HCT116 (cell line): ENCODE measurements at regions not wholly inside any gene's neighbourhood (a gene's known extent, or its start where the extent isn't known, plus 50 kb on each side); places are given as distances from the start of the nearest gene placed in this dataset.

Experiments used
- ATAC-seq: fragments of 200-7000 bp; cut with Tn5 transposase; 2 replicates; pipeline ENCODE4 v1.9.1; 2020; ENCODE audit warnings: mild to moderate bottlenecking, moderate library complexity
- BruUV-seq: library from RNA; stranded (reverse); fragments of 400-500 nt; replicated peaks from 2 replicates; lab custom pipeline; 2021; lab: Mats Ljungman, UMichigan
- CTCF ChIA-PET: fragments of 300-600 bp; sonication (Branson Sonifier 250); formaldehyde crosslinking; loops from one replicate; lab custom pipeline; 2021; ENCODE audit warnings: antibody characterized with exemption; lab: Charles Lee
- POLR2A ChIA-PET: fragments of 300-600, 350-600 bp; sonication (Branson Sonifier 250); formaldehyde crosslinking; loops from one replicate; lab custom pipeline; 2021; ENCODE audit warnings: antibody characterized with exemption; lab: Charles Lee
- RAD21 ChIA-PET, 2 experiments: fragments of 300-600 bp; sonication (Branson Sonifier 250); formaldehyde crosslinking; loops; one replicate each; lab custom pipeline; 2023; ENCODE audit warnings: low total read pairs in 2 of 2; ENCODE audit not compliant: uncharacterized antibody in 2 of 2, unreplicated experiment in 2 of 2, low non-redundant PET in 1 of 2; lab: Charles Lee
- DNase-seq: peaks from one replicate; pipeline ENCODE4 v3.0.0-alpha.2; 2010; ENCODE audit warnings: low read depth, low spot score
- H2AFZ ChIP-seq: fragments of 200-600 bp; shearing (Covaris generic), sonication (generic); 2 replicates; pipeline ENCODE4 v1.6.1; 2017; ENCODE audit warnings: low read depth, mixed run types, mixed read lengths, antibody characterized with exemption, low read length; ENCODE audit not compliant: poor library complexity, severe bottlenecking
- H3K27ac ChIP-seq: 2 replicates; pipeline ENCODE4 v1.5.1; 2012; ENCODE audit warnings: low read depth, low read length
- H3K27me3 ChIP-seq: fragments of 200-600 bp; sonication (generic); 2 replicates; pipeline ENCODE4 v1.6.1; 2016; ENCODE audit warnings: mixed run types, low read length, mixed read lengths; ENCODE audit not compliant: insufficient read depth
- H3K36me3 ChIP-seq, 2 experiments: fragments of 200-500 bp in 1 of 2; fragments of 200-600 bp in 1 of 2; sonication (Bioruptor generic) in 1 of 2; sonication (generic) in 1 of 2; 2 replicates each; pipeline versions ENCODE4 v1.5.1 to v1.6.1; 2014 to 2016; ENCODE audit warnings: low read length in 2 of 2, inconsistent platforms in 1 of 2, mixed read lengths in 1 of 2, mixed run types in 1 of 2; ENCODE audit not compliant: insufficient read depth in 2 of 2, control insufficient read depth in 1 of 2
- H3K4me1 ChIP-seq, 2 experiments: fragments of 200-600 bp in 1 of 2; sonication (generic) in 1 of 2; 2 replicates each; pipeline versions ENCODE4 v1.5.1 to v1.6.1; 2012 to 2017; ENCODE audit warnings: low read length in 2 of 2, inconsistent platforms in 1 of 2, mild to moderate bottlenecking in 1 of 2, mixed read lengths in 1 of 2, mixed run types in 1 of 2, moderate library complexity in 1 of 2; ENCODE audit not compliant: insufficient read depth in 2 of 2, control insufficient read depth in 1 of 2
- H3K4me2 ChIP-seq: fragments of 200-600 bp; sonication (generic); 2 replicates; pipeline ENCODE4 v1.6.1; 2017; ENCODE audit warnings: mixed run types, low read length, mixed read lengths
- H3K4me3 ChIP-seq, 2 experiments: fragments of 200-600 bp in 1 of 2; sonication (generic) in 1 of 2; replicated peaks in 1 of 2; 2 replicates each; pipeline ENCODE4 v1.5.1; 2011 to 2016; ENCODE audit warnings: low read length in 2 of 2, control low read depth in 1 of 2, low read depth in 1 of 2, mild to moderate bottlenecking in 1 of 2, mixed read lengths in 1 of 2, mixed run types in 1 of 2
- H3K79me2 ChIP-seq: fragments of 200-600 bp; sonication (generic); 2 replicates; pipeline ENCODE4 v1.6.1; 2017; ENCODE audit warnings: mild to moderate bottlenecking, mixed run types, low read length, moderate library complexity, mixed read lengths; ENCODE audit not compliant: insufficient read depth
- H3K9ac ChIP-seq: fragments of 200-600 bp; sonication (generic); 2 replicates; pipeline ENCODE4 v1.6.1; 2016; ENCODE audit warnings: low read length, mixed read lengths
- H3K9me2 ChIP-seq: fragments of 200-600 bp; sonication (generic), shearing (Covaris generic); 2 replicates; pipeline ENCODE4 v1.6.1; 2017; ENCODE audit warnings: mixed run types, mild to moderate bottlenecking, moderate library complexity; ENCODE audit not compliant: insufficient read depth
- H3K9me3 ChIP-seq, 2 experiments: fragments of 200-500 bp in 1 of 2; fragments of 200-600 bp in 1 of 2; sonication (Bioruptor generic) in 1 of 2; sonication (generic) in 1 of 2; 2 replicates each; pipeline ENCODE4 v1.6.1; 2014 to 2017; ENCODE audit warnings: low read length in 2 of 2, mixed read lengths in 2 of 2, inconsistent platforms in 1 of 2, low read depth in 1 of 2, mild to moderate bottlenecking in 1 of 2, mixed run types in 1 of 2, moderate library complexity in 1 of 2; ENCODE audit not compliant: control insufficient read depth in 1 of 2, insufficient read depth in 1 of 2
- H4K20me1 ChIP-seq: fragments of 200-600 bp; sonication (generic), shearing (Covaris generic); 2 replicates; pipeline ENCODE4 v1.6.1; 2017; ENCODE audit warnings: mixed run types, mild to moderate bottlenecking, moderate library complexity; ENCODE audit not compliant: insufficient read depth
- EZH2phosphoT487 ChIP-seq: fragments of 200-600 bp; IDR thresholded peaks from 2 replicates; pipeline ENCODE4 v1.6.1; 2018; ENCODE audit warnings: antibody characterized with exemption, borderline replicate concordance
- YY1 ChIP-seq: IDR thresholded peaks from 2 replicates; pipeline ENCODE4 v1.6.1; 2011; ENCODE audit warnings: low read length, low read depth, moderate library complexity, mild to moderate bottlenecking; ENCODE audit not compliant: insufficient replicate concordance; ENCODE audit errors: extremely low read depth
- ZNF274 ChIP-seq: fragments of 200-500 bp; sonication (Bioruptor generic); IDR thresholded peaks from 2 replicates; pipeline ENCODE4 v1.6.1; 2014; ENCODE audit warnings: mild to moderate bottlenecking, low read depth, low read length, inconsistent platforms
- intact Hi-C: fragments of 100-400 bp; cut with micrococcal nuclease; formaldehyde crosslinking; loops from 2 replicates; pipeline ENCODE4 v1.10.0; 2022
- TF ChIP-seq, protein P1 (sequence below): IDR thresholded peaks from 2 replicates; pipeline ENCODE4 v1.6.1; 2012
- TF ChIP-seq, protein P2 (sequence below): IDR thresholded peaks from 2 replicates; pipeline ENCODE4 v1.6.1; 2011; ENCODE audit warnings: mild to moderate bottlenecking, low read length, moderate library complexity; ENCODE audit not compliant: insufficient replicate concordance; ENCODE audit errors: extremely low read depth

DNA sequence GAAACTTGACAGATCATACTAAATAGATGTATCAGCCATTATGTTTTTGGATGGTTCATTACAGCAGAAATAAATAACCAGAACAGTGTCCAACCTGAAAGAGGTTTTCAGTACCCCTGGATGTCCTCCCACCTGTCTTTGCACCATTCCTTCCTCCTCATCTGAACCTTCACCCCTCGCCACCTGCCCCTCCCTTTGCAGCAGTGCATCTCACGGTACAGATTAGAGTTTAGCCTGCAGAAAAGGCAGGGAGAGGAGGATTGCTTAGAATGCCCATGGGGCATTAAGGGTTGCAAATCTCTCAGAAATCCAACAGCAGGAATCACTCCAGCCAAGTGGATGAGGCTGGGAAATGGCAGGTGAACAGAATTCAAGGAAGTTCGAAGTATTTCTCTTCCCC, 155.0 kb downstream of the HS3ST2 start:
- ChIA-PET CTCF (no interaction called here), POLR2A (no interaction called here), RAD21 (no interaction called here)
- ATAC-seq (no peak), DNase-seq (no peak)
- BruUV-seq = no TSS peak
- Histone ChIP-seq H4K20me1 (no peaks in the 10 kb centered on the region), H3K9me3 (no peaks in the 10 kb centered on the region), H3K9ac (no peak overlapping the region), H3K79me2 (no peaks in the 10 kb centered on the region), H3K27ac (no peak overlapping the region), H3K4me3 (no peak overlapping the region), H3K4me2 (no peak overlapping the region), H3K4me1 (no peaks in the 10 kb centered on the region), H3K36me3 (no peaks in the 10 kb centered on the region), H3K27me3 (peaks cover 36% of the 10 kb centered on the region), H2AFZ (no peak overlapping the region), H3K9me2 (no peaks in the 10 kb centered on the region)
- intact Hi-C loops = no loop called here
- TF ChIP-seq, protein P1, sequence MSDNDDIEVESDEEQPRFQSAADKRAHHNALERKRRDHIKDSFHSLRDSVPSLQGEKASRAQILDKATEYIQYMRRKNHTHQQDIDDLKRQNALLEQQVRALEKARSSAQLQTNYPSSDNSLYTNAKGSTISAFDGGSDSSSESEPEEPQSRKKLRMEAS = no peak
- TF ChIP-seq, protein P2, sequence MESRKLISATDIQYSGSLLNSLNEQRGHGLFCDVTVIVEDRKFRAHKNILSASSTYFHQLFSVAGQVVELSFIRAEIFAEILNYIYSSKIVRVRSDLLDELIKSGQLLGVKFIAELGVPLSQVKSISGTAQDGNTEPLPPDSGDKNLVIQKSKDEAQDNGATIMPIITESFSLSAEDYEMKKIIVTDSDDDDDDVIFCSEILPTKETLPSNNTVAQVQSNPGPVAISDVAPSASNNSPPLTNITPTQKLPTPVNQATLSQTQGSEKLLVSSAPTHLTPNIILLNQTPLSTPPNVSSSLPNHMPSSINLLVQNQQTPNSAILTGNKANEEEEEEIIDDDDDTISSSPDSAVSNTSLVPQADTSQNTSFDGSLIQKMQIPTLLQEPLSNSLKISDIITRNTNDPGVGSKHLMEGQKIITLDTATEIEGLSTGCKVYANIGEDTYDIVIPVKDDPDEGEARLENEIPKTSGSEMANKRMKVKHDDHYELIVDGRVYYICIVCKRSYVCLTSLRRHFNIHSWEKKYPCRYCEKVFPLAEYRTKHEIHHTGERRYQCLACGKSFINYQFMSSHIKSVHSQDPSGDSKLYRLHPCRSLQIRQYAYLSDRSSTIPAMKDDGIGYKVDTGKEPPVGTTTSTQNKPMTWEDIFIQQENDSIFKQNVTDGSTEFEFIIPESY = no peak

DNA sequence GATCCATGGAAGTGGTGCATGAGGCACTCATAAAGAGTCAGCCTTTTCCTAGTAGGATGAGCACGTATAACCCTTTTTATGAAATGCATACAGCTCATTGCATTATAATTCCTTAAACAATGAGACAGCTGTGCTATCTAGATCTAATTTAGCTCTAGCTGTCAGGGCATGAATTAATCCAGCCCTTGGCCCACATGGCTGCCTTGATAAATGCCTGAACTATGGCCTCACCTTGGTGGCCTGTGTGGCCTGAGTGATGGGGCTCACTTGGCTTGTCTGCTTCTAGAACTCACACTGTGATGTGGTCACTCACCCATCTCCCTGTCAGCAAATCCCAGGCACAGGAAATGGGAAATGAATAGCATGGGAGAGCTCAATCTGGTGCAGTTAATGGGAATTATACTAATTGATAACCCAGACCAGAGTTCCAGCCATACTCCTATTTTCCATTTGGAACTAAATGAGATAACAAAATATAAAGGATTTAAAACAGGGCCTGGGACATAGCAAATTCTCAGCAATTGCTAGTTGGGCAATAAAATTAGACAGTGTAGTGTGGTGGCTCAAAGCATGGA, 153.6 kb downstream of the HS3ST2 start:
- ChIA-PET RAD21 (no interaction called here), POLR2A (no interaction called here), CTCF (no interaction called here)
- Histone ChIP-seq H3K4me3 (no peak overlapping the region), H3K9ac (no peak overlapping the region), H3K4me1 (no peaks in the 10 kb centered on the region), H3K27me3 (peaks cover 43% of the 10 kb centered on the region), H3K9me3 (no peaks in the 10 kb centered on the region), H3K27ac (no peak overlapping the region), H3K79me2 (no peaks in the 10 kb centered on the region), H3K9me2 (no peaks in the 10 kb centered on the region), H3K4me2 (no peak overlapping the region), H3K36me3 (no peaks in the 10 kb centered on the region), H2AFZ (no peak overlapping the region), H4K20me1 (no peaks in the 10 kb centered on the region)
- DNase-seq (no peak), ATAC-seq (no peak)
- no peak for TF ChIP-seq EZH2phosphoT487
- no peak for TF ChIP-seq YY1
- TF ChIP-seq ZNF274 = no peak
- BruUV-seq = no TSS peak
- intact Hi-C loops = no loop called here
